Fibroblast of skin of left quadriceps (primary cell): ENCODE measurements at regions not wholly inside any gene's neighbourhood (a gene's known extent, or its start where the extent isn't known, plus 50 kb on each side); places are given as distances from the start of the nearest gene placed in this dataset.
"Not testable (repeated sequence)": the region's sequence is repeated elsewhere in the genome, so short reads cannot be mapped to it uniquely, and the experiment has no call there.

Source experiments
- DNase-seq, 2 experiments: peaks; one replicate each; pipeline ENCODE4 v3.0.0-alpha.2; 2013; ENCODE audit warnings: low read depth in 2 of 2

GRCh38 chr3:171980578-171981270 lies 58.7 kb upstream of the FNDC3B start:
- no peak for DNase-seq

- no peak for DNase-seq
These were observed 58.1 kb upstream of the FNDC3B start for GRCh38 chr3:171981271-171981605.

- peak; percentile 64 to 66 for DNase-seq
These were observed 56.5 kb upstream of the FNDC3B start for GRCh38 chr3:171982828-171983227.

GRCh38 chr3:171983685-171984084 lies 55.7 kb upstream of the FNDC3B start:
- DNase-seq = not testable (repeated sequence)

DNA sequence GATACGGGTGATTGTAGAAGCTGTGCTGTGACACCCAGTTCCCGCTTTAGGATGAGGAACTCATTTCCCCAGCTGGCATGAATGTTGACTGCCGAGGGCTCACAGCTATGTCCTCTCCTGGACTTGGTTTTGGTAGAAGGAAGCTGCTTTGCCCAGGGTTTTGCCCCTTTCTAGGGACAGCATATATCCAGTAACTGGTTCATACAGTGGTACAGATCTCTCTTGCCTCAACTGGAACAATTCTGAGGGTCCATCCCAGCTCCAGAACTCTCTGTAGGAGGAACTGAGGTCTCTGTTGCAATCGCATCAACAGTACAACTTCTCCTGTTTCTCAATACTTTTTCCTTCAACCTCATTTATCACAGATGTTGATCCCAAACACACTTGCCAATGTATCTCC lies 54.5 kb upstream of the FNDC3B start:
- no peak for DNase-seq

DNA sequence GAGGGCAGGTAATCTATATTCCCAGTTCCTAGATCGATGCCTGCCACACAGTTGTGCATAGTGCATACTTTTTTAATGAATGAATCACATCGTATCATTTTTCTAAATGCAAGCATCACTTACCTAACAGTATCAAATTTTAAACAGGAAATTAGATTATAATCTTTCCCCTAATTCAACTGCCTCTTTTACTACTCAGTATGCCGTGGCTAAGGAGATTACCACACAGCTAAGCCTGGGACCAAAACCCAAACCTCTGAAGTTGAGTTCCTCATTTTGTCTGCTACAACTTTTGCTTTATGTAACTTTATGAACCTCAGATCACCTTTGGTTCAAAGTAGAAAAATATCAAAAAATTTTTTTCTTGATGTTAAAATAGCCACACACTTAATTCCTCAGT lies 53.2 kb upstream of the FNDC3B start:
- no peak for DNase-seq

DNA sequence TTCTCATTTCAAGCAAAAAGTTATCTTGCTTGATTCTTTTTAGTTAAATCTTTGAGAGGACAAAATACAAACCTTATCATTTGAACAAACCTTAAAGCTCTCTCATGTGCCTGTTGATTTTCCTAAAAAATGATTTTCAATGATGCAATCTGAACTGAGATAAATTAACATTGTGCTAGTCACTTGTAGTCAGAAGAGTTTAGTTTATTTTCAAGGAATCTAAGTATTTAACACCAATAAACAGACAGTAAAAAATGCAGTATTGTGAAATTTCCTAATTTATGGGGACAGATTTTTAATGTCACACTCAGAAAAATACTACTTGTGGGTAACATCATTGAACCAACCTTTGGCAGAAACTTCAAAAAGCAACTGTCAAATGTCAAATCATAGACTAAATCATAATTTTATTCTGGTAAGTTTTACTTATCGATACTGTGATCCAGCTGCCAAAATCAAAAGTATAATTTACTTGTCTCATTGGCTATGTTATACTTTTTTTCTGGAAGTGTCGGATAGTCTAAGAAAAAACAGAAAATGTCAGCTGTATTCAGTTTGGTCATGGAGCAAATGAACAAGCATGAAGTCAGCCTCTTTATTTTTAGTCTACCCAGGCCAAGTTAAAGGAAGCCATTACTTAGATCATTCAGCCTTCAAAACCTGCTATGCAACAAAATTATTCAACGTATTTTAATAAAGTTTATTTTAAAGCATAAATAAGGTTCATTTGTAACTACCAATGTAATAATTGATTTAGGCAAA lies 52.4 kb upstream of the FNDC3B start:
- DNase-seq = no peak
